Stomach (tissue), 4 donors: ENCODE measurements at regions not wholly inside any gene's neighbourhood (a gene's known extent, or its start where the extent isn't known, plus 50 kb on each side); places are given as distances from the start of the nearest gene placed in this dataset.

Source experiments
- POLR2A ChIP-seq, 4 donors: fragments of 450-650 bp; IDR thresholded peaks; one replicate each; pipeline ENCODE4 v1.6.1; 2016; ENCODE audit warnings: antibody characterized with exemption in 4 of 4, control low read depth in 2 of 4, mild to moderate bottlenecking in 1 of 4, moderate library complexity in 1 of 4
- POLR2AphosphoS5 ChIP-seq, 3 donors: sonication (generic); formaldehyde crosslinking; IDR thresholded peaks; one replicate each; pipeline ENCODE4 v1.6.1; 2016; ENCODE audit warnings: antibody characterized with exemption in 3 of 3
- TF ChIP-seq, protein P1 (sequence below), 7 experiments: fragments of 450-650 bp in 4 of 7; fragments of 200-600 bp in 3 of 7; sonication (generic) in 3 of 7; IDR thresholded peaks; one replicate each; pipeline ENCODE4 v1.5.1; 2016 to 2019; ENCODE audit warnings: antibody characterized with exemption in 7 of 7, control low read depth in 2 of 7, mild to moderate bottlenecking in 1 of 7

DNA sequence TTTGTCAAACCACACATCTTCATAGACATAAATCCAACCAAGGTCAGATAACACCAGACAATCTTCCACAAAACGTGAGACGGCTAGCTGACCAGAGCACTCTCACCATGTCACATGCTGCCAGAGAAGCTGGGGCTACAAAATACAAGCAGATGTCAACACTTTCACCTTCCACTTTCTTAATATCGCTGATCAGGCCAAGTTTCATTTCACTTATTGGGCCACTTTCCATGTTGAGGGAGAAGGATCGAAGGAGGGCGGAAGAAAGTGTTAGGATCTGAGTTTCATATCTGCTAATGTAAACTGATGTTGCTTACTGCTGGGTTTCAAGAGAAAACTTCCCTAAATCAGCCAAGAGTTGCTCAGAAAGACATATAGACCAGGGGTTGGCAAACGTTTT, 177.0 kb upstream of the PRDM1 start:
- TF ChIP-seq, protein P1, sequence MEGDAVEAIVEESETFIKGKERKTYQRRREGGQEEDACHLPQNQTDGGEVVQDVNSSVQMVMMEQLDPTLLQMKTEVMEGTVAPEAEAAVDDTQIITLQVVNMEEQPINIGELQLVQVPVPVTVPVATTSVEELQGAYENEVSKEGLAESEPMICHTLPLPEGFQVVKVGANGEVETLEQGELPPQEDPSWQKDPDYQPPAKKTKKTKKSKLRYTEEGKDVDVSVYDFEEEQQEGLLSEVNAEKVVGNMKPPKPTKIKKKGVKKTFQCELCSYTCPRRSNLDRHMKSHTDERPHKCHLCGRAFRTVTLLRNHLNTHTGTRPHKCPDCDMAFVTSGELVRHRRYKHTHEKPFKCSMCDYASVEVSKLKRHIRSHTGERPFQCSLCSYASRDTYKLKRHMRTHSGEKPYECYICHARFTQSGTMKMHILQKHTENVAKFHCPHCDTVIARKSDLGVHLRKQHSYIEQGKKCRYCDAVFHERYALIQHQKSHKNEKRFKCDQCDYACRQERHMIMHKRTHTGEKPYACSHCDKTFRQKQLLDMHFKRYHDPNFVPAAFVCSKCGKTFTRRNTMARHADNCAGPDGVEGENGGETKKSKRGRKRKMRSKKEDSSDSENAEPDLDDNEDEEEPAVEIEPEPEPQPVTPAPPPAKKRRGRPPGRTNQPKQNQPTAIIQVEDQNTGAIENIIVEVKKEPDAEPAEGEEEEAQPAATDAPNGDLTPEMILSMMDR (IDR thresholded peaks at IDR 0.05): no peak
- no peak for TF ChIP-seq POLR2A (IDR thresholded peaks at IDR 0.05)
- TF ChIP-seq POLR2AphosphoS5 (IDR thresholded peaks at IDR 0.05): no peak
